Ammon's horn (tissue), 1 donor: ENCODE measurements at regions not wholly inside any gene's neighbourhood (a gene's known extent, or its start where the extent isn't known, plus 50 kb on each side); places are given as distances from the start of the nearest gene placed in this dataset.
A peak's percentile ranks its signal among the peaks of the same experiment; 100 is the strongest.

Experiments
- DNase-seq: peaks from one replicate; pipeline ENCODE4 v3.0.0-alpha.2; 2016; ENCODE audit warnings: low spot score

DNA sequence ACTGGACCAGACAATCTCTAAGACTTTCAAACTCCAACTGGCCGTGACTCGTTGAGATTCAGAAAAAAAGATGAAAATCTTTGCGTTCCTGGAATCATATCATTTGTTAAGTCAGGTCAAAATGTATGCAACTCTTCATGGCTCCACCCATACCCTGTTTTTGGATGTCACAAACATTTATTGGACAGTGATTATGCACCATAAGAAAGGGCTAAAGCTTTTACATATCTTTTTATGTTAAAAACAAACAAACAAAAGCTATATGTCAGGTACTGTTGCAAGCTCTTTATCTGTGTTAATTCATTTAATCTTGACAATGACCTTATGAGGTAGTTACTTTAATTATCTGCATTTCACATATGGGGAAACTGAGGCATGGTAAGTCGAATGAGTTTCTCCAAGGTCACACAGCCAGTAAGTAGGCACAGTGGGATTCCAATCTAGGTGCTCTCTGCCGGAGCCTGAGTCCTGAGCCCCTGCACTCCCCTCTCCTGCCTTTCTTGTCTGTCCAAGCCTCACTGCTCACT lies 145.7 kb upstream of the MYCN start:
- DNase-seq, result no peak

DNA sequence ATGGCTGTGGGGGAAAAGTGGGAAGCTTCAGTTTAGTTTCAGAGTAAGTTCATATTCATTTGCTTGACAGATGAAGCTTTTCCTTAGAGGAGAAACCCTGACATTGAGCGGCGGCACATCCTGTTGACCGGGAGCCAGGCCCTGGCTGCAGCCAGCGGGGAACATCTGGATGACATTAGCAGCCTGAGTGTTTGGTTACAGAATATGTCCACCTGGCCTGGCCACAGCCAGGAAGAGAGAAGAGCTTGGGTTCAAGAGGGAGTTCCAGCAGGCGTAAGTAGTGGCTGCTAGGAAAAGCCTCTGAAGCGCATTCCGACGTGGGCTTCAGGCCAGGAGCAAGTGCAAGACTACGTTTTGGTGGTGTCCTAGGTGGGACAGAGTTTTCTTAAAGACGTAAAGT lies 144.9 kb upstream of the MYCN start:
- DNase-seq, result no peak

DNA sequence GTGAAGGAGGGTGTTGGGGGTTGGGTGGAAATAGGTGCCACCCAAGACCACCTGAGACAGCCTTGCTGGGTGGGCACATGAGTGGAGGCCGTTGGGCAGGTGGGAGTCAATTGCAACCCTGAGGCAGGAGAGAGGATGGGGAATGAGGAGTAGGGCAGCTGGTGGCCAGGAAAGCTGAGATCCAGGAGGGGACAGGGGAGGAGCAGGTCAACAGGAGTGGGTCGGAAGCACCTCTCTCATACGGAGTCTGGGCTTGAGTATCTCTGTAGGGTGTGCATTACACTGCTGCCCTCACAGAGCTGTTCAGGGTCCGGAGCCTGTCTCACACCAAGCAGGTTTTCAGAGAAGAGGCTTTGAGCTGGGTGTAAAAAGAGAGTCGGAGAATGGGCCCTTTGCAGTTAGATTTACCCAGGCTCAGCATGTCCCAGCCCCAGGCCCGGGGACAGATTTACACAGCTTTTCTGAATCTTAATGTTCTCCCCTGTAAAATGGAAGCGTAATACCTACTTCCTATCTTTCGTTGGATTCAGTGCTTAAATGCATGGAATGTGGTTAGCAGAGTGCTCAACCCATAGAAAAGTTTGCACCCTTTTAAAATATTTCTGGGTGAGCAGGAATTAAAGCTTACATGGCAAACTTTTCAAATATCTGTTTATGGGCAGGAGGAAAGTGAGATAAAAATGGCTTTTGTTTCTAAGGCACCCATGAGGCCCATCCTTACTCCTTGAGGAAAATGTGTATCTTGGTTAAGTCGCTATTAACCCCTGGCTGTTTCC lies 144.0 kb upstream of the MYCN start:
- no peak for DNase-seq

DNA sequence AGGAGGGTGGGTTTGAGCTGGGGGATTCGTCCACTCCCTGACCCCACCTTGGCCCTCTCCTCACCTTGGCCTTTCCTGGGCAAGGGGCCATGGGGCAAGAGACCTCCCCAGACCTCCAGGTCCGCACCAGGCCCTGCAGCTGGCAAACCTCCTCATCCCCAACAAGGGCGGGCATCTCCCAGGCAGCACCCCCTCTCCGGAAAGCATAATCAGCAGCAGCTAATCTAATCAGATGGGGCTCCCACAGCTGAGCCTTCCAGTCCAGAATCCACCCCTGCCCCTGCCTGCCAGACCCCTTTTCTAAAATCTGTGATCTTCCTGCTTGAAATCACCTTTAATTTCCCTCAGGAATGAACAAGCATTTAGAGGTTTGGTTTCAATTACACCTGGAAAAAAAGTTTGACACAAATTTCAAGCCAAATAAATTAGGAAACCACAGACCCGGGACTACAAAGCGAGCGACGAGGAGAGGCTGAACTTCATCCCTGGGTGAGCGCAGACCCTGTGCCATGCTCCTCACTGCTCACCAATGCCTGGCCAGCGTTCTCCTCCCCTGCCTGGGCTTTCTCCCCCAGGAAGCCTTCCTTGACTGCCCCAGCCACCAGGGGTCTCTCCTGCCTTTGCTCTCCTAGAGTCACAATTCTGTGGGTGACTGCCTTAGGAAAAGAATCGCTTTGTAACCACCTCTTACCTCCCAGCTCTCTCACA lies 143.0 kb upstream of the MYCN start:
- DNase-seq, result no peak

DNA sequence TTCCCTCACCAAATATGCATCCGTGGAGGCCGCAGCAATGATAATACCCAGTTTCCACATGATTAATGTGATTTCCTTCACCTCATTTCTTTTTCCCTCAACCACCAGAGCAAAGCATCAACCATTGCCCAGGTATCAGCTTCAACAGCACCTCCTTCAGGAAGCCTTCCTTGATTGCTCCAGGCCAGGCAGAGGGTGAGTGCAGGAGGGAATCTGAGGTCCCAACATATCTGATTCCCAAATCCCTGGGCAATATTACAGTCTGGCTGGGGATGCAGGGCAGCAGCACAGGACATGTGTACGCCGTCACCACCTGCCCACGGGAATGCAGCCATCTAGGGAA lies 142.4 kb upstream of the MYCN start:
- DNase-seq, result no peak

DNA sequence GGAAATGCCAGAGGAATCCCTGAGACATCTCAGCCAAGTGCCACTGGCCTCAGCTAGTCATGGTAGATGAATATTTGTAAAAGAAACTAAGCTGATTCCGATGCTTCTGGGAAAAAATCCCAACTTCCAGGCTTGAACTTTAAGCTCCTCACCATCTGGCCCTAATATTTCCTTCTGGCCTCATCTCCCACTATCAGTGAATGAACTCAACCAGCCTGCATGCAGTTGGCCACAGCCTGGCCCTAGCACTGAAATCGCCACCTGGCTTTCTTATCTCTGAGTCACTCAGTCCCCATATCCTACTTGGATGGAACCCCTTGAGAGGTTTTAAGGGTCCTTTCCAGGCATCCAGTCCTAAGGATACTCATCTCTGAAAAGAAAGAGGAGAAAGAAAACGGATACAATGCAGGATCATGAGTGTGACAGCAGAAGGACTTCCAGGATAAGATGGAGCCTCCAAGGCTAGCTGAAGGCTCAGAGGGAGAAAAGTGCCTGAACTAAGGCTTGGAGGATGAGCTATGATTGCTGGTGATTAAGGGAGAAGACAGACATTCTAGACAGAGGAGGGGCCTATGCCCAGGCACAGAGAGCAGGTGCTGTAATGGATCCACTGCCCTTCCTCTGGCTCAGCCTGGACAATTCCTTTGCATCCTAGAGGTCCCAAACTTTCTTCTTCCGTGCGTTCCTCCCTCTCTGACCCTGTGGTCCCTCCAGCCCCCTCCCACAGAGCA lies 141.5 kb upstream of the MYCN start:
- no peak for DNase-seq

DNA sequence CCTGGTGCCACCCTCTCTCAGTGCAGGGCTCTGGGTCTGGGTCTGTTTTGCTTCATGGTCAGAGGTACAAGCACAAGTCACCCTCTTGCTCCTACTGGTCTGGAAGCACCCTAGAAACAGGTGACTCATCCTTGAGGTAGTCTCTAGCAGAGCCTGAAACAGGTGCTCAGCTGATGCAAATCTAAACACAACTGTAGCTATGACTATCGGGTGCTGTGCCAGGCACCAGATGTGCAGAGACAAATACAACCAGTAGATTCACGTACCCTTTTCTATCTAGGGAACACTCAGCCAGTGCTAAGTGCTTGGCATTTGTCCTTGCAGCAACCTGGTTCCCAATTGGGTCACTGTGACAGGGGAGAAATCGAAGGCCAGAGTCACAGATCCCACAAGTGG lies 140.9 kb upstream of the MYCN start:
- DNase-seq, result no peak

DNA sequence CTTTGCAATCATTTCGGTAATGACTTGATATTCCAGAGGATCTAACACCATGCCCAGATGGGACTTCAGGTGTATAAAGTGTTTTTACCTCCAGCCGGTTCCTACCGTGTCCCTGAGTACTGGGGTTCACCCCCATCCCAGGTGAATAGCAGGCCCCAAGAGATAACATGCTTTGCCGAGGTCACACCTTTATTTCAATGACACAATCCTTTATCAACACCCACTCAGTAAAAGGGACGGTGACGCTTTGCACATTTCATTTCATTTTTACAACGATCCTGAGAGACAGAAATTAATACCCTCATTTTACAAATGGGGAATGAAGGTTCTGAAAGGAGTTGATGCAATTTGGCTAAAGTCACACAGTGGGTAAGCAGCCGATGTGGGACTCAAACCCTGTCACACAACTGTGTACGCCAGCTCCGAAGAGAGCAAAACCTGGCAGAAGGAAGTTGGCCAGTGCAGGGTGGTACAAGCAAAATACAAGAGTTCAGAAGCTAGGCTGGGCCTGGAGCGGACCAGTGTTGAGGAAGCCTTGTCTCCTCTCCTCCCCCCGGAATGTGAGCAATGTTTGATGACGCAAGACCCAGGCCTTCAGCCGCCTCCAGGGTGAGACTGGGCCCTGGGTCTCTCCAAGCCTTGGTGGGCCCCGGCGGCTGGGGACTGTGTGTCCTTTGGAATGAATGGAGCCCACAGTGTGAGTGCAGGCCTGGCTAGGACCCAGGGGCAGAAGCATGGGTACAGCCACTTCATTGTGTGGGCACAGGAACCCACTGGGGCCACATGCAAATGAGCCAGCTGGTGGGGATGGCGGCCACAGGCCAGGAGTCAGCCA lies 139.6 kb upstream of the MYCN start:
- DNase-seq, result peak; percentile 95

DNA sequence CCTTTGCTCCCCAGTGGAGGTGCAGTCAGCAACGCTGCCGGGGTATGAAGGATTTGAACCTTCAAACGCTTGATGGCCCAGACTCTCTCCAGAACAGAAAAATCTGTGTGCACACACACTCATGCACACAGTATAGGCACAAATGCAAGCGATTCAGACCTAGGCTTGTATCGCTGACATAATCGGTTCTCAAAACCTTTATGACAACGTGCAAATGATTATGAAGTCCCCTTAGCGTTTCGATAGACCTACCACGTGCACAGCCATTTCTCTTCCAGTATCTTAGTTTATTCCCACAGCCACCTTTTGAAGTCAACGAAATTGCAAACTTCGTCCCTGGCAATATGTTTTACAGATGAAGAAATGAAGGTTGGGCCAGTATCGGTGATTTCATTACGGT lies 138.9 kb upstream of the MYCN start:
- no peak for DNase-seq

DNA sequence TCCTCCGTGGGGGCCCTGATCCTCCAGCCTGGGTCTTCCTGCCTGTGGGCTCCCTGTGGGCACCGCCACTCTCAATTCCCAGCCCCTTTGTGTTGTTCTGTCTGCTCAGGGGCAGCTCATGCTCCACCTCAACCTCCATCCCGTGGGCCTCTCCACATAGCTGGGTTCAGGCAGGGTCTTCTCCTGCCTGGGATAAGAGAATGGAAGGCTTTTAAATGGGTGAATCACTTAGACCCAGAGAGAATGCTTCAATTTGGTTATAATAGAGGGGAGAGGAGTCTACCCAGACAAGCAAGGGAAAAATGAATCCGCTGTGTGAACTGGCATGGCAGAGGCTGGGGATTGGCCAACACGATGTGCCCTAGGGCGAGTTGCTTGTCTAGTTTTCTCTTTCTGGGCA lies 138.4 kb upstream of the MYCN start:
- no peak for DNase-seq

DNA sequence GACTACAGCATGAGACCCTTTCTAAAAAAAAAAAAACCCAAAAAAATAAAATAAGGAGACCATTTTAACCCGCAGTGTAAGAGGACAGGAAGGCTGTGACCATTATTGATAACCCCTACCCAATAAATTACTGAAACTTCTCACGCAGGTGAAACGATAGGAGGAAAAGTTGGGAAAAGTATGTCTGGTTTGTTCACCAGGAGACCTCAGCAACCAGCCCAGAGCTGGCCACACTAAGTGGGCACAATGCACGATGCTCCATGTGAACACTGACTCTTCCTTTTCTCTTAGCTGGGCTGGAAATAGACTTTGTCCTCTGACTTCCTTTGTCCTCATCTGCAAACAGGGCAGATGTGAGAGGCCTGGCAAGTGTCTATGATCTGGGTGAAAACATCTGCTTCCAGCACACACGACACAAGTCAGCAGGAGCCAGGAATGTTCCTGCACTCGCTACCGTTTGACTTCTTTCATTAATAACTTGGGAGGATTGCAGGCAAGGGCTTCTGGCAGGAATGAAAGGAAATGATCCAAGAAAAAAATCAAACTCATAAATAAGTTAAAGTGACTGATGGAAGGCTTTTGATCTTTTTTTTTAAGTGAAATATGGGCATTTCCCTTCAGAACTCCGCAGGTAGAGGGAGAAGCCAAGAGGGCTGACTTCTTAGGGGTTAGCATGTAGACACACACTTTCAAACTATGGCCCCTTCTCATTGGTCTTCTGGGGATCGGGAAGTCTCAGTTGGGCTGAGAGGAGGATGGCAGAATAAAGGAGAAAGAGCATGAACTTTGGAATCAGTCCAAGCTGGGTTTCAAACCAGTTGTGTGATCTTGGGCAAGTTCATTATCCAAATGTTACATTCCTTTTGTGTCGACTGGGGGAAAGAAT lies 137.4 kb upstream of the MYCN start:
- no peak for DNase-seq

DNA sequence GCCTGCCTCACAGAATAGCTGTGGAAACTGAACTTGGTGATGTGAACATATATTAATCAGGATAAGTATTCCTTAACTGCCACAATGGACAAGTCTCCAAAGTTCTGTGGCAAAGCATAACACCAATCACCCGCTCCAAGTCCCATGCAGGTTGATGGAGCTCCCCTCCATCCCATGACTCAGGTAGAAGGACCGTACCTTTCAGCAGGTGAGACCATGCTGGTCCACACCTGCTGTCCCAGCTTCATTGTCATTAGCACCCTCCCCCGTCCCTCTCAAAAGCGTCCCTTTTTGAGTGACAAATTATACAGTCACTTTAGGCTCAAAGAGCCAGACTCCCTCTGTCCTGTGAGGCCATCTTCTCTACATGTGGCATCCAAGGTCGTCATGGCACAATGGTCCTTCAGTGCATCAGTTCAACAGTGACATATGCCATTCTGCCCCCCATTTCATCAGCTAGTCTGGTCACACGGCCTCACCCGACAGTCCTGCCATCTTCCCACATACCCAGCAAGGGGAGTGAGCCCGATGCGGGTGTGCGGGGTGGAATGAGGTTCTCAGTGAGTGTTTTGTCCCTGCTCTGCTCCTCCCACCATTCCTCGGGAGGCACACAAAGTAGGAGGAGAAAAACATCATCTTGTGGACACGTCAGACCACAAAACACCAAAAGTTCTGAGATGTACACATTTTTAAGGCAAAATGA lies 136.7 kb upstream of the MYCN start:
- DNase-seq, result no peak

DNA sequence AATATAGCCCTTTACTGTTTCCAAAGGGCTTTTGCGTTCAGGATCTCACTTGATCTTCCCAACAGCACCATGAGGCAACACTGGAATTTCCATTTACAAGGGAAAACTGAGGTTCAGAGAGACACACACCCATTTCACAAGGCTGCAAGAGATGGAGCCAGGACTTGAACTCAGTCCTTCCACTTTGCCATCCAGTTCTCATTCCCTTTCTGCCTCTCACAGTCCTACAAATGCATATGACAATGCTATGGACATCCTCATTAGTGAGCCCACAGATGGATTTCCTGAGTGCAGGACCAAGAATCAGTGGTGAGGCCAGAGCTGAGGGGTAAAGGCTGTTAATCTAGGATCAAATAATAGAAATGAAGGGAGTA lies 136.1 kb upstream of the MYCN start:
- no peak for DNase-seq

DNA sequence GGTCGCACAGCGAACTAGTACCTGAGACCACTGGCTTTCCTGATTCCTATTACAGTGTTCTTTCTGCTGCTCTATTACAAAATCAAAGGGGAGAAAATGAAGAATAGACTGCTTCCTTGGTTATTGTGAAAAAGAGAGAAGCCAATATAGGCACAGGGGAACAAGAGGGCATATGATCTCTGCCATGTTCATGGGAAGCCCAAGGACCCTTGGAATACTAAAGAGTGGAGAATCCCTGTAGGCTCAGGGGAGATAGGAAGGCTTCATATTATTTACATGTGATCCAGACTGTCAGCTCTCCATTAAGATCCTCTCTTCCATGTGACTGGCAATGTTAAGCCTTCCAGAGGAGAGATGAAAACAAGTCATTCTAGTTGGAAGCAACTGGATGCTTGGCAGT lies 135.7 kb upstream of the MYCN start:
- DNase-seq, result no peak

DNA sequence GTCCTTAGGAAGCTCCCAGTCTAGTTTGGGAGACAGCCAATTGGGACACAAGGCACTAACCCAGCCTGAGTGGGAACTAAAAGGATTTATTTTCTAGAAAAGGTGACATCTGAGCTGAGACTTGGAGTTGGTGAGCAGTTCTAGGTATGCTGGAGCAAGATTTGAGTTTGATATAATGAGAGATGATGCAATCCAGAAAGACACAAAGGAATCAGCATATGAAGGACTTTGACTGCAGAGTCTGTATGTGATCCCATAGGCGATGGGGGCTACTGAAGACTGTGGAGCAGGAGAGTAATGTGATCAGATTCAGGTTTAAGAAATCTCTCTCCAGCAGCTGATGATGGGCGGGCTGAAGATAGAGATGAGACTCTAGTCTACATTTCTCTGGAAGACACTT lies 135.1 kb upstream of the MYCN start:
- DNase-seq, result no peak

DNA sequence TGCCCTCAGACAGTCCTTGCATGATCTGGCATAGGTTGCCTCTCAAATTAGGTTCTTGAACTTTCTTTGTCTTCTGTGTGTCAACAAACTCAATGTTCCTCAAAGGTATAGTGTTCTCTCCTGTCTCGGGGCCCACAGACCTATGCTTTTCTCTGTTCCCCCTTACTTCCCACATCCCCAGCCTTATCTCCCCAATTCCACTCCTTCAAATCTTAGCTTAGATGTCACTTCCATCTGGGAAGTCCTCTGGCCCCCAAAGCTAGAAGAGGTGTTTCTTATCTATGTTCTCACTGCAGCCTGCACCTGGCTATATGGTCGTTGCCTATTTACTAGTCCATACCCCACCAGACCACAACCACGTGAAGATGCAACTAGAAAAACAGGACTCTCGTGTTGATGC lies 134.6 kb upstream of the MYCN start:
- no peak for DNase-seq

DNA sequence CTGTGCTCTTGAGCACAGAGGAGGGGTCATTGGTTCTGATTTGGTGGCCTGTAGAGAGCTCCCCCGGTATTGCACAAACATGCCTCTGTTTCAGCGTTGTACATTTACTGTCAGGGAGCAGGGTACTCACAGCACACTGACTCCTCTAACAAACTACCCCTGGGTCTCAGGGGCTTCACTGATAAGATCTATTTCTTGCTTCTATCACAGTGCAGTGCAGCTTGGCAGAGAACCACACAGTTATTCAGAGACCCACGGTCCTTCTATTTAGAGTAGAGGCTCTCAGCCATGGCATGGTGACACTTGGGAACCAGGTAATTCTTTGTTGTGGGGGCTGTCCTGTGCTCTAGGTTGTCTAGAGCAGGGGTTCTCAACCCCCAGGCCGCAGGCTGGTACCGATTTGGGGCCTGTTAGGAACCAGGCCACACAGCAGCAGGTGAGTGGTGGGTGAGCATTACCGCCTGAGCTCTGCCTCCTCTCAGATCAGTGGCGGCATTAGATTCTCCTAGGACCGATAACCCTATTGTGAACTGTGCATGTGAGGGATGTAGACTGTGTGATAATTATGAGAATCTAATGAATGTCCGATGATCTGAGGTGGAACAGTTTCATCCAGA lies 133.4 kb upstream of the MYCN start:
- no peak for DNase-seq

DNA sequence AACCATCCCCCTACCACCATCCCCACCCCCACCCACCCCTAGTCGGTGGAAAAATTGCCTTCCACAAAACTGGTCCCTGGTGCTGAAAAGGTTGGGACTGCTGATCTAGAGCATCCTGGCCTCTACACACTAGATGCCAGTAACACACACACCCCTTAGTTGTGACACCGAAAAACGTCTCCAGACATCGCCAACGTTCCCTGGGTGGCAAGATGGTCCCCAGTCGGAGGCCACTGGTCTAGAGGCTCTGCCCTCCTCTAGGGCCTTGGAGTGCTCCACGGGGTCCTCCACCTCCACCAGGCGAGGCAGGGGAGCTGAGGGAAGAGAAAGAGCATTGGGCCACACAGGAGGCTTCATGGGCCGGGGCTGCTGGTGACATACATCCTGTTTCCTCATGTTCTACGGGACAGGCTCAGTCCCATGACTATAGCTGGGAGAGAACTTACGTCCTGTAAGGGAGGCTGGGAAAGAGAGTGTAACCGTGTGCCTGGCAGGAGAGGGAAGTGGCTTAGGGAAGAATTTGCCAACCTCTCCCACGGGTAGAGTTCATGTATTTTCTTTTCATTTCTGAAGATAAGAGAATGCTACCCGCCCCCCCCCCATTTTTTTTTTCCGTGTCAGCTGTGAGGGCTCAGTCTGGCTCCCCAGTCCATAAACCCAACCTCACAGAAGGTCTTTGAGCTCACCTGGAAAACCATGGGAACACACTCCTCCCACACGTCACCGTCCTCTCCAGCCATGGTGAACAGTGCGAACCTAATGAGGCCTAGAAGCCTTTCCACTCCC lies 132.7 kb upstream of the MYCN start:
- no peak for DNase-seq

DNA sequence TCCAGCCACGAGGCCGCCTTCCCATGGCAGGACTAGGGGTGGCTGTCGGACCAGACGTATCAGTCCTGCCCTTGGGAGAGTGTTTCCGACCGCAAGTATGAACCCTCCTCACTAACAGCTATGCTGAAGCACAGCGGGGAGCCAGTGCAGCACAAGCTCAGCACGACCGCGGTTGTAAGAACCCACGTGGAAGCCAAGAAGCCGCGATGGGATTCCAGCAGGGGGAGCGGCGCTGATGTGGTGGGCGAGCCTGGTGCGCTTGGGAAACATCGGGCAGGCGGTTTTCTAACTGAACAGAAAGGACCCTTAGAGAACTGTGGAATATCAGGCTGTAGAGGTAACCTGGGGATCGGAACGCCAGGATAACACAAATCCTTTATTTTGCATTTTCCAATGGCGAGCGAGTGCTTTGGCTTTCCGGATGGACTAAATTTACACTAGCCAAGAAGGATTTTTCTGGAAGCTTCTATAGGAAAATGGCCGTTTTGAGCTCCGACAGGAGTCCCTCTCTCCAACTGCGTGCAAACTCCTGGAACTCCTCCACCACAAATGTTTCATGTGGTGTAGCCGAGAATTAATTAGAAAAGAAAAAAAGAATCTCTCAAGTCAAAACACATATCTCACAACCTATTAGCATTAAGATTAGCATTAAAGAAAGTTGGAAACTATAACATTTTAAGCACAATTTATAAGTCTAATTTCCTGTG lies 132.0 kb upstream of the MYCN start:
- no peak for DNase-seq
